GM21367 (cell line): ENCODE measurements at regions not wholly inside any gene's neighbourhood (a gene's known extent, or its start where the extent isn't known, plus 50 kb on each side); places are given as distances from the start of the nearest gene placed in this dataset.
"Not testable (repeated sequence)": the region's sequence is repeated elsewhere in the genome, so short reads cannot be mapped to it uniquely, and the experiment has no call there.

Source experiments
- ATAC-seq: cut with Tn5 transposase; IDR thresholded peaks from one replicate; pipeline ENCODE4 v1.9.1; 2021; ENCODE audit not compliant: unreplicated experiment

DNA sequence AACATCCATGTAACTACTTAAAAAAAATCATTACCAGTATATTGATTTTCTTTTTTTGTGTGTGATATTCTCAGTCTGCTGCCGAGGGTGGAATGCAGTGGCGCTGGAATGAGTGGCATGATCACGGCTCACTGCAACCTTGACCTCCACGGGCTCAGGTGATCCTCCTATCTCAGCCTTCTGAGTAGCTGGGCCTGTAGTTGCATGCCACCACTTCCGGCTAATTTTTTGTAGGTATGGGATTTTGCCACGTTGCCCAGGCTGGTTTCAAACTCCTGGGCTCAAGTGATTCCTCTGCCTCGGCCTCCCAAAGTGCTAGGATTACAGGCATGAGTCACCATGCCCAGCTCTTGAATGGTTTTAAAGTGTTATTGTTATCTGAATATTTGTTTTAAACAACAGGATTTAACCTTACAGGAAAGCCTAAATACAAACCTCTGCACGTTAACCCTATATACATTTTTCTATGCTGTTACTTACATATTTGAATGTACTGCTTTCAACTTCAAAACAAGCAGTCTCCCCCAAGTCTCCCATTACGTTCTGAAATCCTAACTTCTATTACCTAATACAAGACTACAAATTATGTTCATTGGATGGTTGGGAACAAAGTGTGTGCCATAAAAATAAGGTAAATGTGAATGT lies 61.7 kb downstream of the KPNA2 start:
- ATAC-seq, result no peak

- ATAC-seq, result not testable (repeated sequence)
Measured at GRCh38 chr17:68099341-68099753, 63.8 kb downstream of the KPNA2 start.

GRCh38 chr17:68100000-68100641 lies 64.6 kb downstream of the KPNA2 start:
- ATAC-seq, result no peak

DNA sequence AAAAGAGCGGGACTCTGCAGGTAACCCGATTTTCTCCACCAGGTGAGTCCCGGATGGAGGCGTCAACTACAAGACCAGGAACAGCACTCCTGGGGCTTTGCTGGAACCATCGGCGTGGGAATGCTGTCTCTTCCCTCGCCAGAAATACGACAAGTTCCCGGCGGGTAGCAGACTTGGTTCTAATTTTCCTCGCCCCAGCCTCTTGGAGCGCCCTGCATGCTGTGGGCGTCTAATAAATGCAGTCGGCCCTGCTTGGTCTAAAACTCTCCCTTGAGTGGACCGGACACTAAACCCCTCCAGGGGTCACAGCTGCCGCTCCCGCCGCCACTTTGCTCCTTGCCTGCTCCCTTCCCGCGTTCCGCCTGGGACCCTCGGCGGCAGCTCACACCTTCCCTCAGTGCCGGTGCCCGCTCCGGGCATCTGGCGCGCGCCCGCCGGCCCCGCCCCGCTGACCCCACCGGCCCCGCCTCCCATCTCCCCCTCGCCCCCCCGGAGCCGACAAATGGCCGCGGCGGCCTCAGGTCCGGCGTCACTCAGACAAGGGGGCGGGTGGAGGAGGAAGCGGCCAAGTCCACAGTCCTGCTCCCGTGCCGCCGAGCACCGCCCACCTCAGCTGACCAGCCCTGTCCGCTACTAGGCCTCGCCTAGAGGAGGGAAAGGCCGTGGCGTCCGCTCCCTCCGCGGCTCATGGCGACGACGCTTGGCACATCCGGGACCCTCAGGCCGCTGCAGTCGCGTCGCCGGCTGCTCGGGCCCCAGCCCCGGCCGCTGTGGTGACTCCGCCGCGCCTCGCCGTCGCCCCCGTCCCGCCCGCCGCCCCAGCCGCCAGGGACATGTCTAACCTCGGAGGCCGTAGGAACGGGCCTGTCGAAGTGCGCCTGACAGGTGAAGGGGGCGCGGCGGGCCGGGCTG lies 65.8 kb downstream of the KPNA2 start:
- no peak for ATAC-seq

DNA sequence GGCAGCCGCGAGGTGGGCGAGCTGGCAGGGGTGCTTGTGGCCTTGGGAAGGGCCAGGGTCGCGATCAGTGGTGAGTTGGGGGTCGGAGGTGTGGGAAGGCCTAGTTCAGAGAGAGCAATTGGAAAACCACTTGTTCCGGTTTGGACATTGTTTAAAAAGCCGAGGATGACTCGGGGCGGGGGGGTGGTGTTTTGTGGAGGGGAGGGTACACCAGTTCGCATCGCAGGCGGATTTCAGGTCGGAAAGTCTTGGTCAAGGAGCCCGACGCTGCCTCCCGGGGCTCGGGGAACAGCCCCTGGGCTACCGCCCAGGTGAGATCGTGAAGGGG lies 66.4 kb downstream of the KPNA2 start:
- ATAC-seq, result no peak

GRCh38 chr17:68102318-68102758 lies 66.8 kb downstream of the KPNA2 start:
- no peak for ATAC-seq

GRCh38 chr17:68103148-68103547 lies 67.6 kb downstream of the KPNA2 start:
- no peak for ATAC-seq

DNA sequence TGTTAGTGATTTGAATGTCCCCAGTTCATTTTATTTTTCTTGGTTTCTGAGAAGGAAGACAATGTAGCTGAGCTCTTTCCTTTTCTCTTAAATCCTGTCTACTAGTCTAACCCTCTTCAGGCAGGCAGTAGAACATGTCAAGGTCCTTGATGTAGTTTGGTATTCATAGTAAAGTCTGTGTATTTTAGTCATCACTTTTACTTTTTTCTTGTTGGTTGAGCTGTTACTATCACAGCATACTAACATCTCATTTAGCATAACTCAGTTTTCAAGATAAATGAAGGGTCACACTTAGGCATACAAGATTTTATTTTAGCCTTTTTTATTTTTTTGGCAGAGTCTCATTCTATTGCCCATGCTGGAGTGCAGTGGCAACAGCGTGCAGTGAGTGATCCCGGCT lies 70.5 kb downstream of the KPNA2 start:
- ATAC-seq, result no peak

DNA sequence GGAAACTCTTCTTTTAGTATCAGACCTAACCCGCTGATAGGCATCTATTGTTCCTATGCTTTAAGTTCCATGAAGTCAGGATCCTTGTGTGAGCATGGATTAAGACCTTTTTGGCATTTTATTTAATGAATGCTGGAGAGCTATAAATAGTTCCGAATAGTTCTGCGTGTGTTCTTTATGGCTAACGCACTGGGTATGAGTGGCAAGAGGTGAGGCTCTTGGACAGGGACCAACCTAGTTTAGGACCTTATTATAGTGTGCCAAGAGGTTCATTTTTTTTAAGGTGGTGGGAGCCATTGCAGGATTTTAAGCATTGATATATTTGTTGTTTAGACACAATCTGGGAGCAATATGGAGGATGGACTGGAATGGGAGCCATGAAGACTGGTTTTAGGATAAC lies 71.8 kb downstream of the KPNA2 start:
- no peak for ATAC-seq

DNA sequence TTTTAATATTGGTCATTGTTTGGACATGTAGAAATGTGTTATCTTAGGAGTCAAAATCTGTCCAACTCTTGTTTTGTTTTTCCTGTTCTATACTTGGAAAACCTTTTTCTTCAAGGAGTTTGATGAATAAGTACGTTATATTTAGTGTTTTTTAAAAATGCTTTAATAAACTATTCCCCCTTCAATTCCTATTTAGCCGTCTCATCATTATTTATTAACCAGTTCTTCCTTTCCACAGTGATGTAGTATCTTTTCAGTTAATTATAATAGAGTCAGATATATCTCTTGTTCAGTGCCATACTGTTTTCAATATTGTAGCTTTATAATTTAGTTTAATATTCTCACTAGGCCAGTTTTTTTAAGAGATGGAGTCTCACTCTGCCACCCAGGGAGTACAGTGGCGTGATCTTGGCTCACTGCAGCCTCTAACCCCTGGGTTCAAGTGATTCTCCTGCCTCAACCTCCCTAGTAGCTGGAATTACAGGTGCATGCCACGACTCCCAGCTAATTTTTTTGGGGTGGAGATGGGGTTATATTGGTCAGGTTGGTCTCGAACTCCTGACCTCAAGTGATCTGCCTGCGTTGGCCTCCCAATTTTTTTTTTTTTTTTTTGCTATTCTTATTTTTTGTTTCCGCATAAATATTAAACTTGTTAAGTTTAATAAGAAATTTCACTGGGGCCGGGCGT lies 72.9 kb downstream of the KPNA2 start:
- ATAC-seq, result no peak

- ATAC-seq, result not testable (repeated sequence)
Measured at GRCh38 chr17:68109404-68109803, 73.9 kb downstream of the KPNA2 start.

- not testable (repeated sequence) for ATAC-seq
Measured at GRCh38 chr17:68116211-68116610, 80.7 kb downstream of the KPNA2 start.

DNA sequence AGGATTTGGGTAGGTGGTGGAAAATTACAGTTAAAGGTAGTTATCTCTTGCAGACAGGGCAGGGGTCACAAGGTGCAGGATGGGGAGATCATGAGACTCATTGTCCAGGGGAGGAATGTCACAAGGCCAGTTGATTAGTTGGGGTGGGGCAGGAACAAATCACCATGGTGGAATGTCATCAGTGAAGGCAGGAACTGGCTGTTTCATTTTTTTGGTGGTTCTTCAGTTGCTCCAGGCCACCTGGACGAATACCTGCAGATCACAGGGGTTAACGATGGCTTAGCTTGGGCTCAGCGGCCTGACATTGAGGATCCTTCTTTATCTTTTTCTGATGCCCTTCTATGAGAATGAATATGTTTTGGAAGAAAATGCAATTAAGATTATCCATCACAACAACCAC lies 87.1 kb downstream of the KPNA2 start:
- ATAC-seq, result no peak

DNA sequence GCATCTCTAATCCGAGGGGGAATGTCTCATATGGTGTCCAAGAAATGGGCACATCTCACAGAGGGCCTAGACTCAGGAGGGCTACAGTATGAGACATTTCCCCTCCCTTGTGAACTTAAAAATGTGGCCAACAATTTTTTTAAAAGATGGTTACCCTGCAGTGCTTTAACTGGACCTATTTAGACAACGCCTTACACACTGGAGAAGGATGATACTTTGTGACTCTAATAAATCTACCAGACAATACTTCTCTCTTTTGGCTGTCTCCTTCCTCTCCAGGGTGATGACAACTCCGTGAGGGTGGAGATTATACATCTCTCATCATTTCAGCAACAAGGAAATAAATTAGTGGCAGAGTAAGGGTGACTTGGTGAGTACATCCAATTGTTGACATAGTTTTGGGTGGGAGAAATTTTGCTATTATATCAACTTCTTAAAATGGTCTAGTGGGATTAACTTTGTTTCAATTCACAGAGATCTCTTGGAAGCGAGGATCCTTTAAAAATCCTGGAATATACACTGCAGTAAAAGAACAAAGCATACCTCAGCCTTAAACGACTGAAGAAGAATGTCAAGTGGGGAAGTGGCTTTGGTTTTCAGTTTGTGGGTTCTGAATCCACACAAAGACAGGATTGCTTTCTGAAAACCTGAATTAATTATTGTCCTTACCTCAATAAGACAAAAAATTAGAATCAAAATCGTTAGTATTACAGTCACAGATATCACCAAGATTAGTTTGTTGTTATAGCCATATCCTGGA lies 89.8 kb downstream of the KPNA2 start:
- ATAC-seq, result no peak

- ATAC-seq, result no peak
Measured at GRCh38 chr17:68127914-68128313, 92.4 kb downstream of the KPNA2 start.

DNA sequence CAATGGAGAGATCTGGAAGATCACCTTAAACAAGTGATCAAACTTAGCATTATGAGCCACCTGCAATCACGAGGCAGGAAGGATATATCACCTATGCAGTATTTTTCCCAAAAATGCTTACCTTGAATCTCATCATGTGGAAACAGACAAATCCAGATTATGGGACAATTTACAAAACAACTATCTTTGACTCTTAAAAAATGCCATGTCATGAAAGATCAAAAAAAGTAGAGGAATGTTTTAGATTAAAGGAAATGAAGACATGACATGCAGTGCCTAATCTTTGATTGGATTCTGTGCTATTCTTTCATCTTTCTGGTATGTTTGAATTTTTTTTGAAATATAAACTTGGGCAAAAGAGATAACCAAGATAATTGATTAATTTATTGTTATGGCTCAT lies 95.9 kb downstream of the KPNA2 start:
- no peak for ATAC-seq

DNA sequence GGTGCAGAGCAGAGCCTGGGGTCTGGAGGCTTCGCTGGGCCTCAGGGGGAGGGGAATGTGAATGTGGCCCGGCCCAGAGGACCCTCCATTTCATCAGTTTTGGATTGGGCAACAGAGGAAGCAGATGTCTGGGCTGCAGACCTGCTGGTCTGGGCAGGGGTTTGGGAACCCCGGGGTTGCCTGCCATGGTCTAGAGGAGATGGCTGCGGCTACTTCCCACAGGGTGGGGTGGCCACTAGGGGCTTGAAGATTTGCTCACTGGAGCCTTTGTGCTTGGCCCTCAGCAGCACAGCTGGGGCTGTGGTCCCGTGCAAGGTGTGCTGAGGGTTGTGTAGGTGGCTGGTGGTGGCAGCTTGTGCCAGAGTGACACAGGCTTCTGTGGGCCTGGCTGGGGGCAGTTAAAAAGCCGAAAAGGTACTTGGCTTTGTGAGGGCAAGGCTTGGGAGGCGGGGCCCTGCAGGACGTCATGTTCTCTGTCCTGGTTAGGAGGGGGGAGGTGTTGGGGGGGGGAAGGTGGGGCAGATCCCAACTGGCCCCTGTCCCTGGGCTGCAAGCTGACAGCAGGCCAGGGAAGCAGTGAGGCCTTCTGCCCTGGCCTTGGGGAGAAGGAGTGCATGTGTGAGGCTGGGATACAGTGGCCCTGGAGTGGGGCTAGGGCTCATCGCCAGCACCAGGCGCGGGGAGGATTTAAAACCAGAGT lies 98.0 kb downstream of the KPNA2 start:
- no peak for ATAC-seq

DNA sequence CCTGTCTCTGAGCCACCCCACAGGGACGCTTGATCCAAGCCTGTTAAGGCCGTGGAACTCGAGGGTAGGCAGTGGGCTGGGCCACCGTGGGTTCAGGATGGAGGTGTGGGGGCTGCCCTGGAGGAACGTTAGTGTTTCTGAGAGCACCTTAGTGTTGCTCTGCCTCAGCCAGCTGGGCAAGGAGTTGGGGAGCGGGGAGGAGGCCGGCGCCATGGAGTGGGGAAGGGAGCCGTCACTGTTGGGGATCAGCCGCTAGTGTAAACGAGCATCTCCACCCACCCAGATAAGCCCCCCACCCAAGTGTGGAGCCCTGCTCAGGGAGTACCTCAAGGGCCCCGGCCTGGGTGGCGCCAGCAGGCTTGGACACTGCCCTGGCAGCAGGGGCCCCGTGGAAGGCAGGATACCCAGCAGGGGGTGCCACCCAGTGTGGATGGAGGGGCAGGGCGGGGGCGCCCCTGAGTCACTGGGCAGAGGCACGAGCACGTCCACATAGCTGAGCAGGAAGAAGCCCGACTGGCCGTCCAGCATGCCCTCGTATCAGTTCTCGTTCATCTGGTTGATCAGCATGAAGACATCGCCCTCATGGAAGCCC lies 98.6 kb downstream of the KPNA2 start:
- no peak for ATAC-seq

GRCh38 chr17:68134731-68135130 lies 99.2 kb downstream of the KPNA2 start:
- ATAC-seq, result no peak
